Stimulated activated CD4-positive, alpha-beta T cell treated with anti-CD3 and anti-CD28 coated beads, Interleukin-15, amount 100 ng/mL, for 1 hour (primary cell): ENCODE measurements at regions not wholly inside any gene's neighbourhood (a gene's known extent, or its start where the extent isn't known, plus 50 kb on each side); places are given as distances from the start of the nearest gene placed in this dataset.
"Not testable (repeated sequence)": the region's sequence is repeated elsewhere in the genome, so short reads cannot be mapped to it uniquely, and the experiment has no call there.

Experiments
- DNase-seq, 2 donors: peaks; one replicate each; pipeline ENCODE4 v3.0.0-alpha.2; 2020; ENCODE audit warnings: low read depth in 1 of 2, low spot score in 1 of 2

DNA sequence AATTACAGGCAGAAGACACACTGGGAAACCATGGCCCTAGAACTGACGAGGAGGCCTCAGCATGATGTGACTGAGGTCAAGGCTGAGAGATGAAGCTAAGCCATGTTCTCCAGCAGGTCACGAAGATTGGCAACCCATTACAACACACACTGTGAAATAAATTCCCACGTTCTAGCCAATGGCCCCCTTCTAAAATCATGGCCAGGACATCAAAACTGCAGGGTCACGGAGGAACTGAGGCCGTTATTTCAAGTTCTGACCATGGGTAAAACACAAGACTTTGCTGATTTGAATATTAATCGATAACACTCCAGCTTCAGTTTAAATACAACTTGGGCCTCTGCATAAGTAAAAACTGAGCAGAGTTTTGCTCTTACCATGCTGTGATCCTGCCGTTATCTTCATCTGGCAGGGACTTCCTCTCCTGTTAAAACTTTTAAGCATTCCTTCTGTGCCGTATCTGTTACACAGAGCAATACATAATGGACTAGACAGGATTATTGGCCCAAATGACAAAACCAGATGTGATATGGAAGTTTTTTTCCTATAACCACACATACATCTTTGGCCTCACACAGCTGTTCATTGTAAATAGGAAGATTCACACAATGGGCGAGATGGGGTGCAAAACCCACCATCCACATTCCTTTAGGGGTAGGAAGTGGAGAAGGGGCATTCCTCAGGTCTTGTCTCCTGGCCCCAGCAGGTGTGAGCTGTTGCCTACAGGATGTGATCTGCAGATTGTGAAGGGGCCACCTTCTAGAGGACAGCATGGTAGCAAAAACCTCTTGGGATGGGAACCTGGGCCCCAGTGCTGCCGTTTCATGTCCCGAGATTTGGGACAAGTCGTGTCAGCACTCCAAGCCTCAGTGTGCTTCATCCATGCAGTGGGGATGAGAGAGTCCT is 207.4 kb downstream of the OPA1 start:
- DNase-seq = no peak

GRCh38 chr3:193801097-193801496 is 208.1 kb downstream of the OPA1 start:
- DNase-seq = no peak

GRCh38 chr3:193803288-193803687 is 210.3 kb downstream of the OPA1 start:
- DNase-seq = no peak

DNA sequence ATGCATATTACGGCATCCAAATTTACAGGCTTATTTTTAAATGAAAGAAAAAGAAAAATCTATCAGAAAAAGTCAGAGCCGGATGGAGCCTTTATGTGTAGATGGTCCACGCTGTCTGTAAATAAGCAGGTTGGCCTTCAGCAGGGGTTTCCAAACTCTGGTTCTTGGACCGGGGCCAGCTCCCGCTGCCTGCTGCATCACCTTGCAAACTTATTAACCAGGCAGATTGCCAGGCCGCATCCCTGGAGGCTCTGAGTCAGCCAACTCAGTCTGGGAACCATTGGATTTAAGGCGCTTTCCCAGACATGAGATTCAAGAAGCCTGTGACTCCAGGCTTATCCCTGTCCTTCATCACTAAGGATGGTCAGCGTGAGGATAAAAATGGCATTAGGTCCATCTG is 212.4 kb downstream of the OPA1 start:
- DNase-seq = no peak

DNA sequence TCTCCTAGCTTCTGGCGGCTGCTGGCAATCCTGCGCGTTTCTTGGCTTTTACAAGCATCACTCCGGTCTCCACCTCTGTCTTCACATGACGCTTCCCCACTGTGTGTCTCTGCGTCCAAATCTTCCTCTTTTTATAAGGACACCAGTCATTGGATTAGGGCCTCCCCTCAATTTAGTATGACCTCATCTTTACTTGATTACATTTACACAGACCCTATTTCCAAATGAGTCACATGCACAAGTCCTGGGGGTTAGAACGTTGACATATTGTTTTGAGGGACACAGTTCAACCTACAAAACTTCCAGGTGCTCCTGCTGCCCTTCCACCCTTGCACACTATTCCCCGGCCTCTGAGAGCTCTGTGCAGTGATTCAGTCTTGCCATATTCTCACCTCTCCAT is 215.3 kb downstream of the OPA1 start:
- no peak for DNase-seq

DNA sequence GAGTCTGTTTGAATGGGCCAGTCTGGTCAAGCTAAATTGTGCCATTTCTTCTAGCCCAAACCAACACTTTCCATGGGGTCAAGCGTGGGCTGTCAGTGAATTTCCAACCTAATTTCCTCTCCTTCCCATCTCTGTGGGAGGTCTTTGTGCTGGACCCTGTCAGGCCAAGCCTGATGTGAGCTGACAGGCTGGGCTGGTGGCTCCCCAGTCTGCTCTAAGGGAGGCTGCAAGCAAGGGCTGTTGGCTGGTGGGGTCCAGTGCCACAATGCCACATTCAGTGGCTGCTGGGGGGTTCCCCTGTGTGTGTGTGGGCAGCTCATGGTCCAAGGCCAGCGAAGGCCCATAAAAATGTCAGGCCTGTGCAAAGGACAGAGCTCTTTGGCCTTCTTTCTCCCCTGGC is 216.1 kb downstream of the OPA1 start:
- no peak for DNase-seq

DNA sequence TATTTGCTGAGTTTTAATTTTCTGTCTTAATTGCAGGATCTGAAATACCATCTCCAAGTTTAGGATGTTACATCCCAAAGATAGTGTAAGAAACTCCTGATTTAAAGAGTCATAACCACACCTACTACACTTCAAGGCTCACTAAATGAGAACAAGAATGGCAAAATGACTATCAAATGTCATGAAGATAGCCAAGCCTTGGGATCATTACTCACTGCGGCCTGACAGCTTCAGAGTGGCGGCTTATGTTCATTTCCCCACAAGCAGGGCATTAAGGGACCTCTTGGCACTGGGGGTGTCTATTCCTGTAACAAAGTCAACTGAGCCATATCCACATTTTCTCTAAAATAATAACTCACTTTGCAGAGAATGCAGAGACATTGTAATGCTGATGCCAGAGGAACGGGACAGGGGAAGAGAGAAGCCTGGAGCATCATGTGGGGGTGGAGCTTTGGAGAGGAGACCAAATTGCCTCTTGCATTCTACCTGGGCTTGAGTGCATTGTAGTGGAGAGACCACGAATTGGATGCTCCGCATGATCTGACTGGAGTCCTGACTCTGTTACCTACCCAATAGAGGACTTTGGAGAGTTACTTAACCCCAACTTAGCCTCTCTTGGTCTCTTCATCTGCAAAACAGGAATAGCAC is 219.2 kb downstream of the OPA1 start:
- no peak for DNase-seq

DNA sequence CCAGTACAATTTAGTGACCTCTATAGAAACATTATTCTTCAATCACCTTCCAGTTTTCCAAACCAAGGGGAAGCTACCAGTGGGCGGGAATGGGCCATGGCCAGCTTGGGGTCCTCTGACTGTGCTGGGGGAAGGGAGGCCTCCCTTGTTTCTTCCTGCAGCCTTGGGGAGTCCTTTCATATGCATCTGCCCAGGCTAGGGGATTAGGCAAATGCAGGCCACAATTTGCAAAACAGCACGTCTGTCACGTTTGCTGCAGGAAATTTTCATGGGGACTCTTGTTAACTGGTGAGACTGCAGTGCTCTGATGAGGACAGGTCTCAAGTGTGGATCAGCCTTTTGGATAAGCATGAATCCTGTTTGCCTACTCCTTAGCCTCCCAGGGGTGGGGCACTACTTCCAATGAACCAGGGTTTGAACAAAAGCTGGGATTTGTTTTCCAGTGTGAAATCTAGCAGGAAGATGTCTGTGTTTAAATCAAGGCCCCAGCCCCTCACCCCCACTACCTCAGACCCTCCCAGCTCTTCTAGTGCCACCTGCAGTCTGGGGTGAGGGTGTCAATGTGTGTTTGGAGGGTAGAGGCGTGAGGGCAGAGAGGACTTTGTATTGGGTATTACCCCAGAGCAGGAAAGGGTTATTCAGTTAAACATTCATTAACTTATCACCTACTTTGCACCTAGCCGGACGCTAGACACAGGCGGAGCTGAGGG is 219.9 kb downstream of the OPA1 start:
- no peak for DNase-seq

GRCh38 chr3:193813501-193813830 is 220.5 kb downstream of the OPA1 start:
- DNase-seq = no peak

- DNase-seq = no peak
These were observed 221.3 kb downstream of the OPA1 start for GRCh38 chr3:193814166-193814892.

GRCh38 chr3:193815246-193816027 is 222.4 kb downstream of the OPA1 start:
- no peak for DNase-seq

- DNase-seq = no peak
These were observed 223.0 kb downstream of the OPA1 start for GRCh38 chr3:193816028-193816395.

DNA sequence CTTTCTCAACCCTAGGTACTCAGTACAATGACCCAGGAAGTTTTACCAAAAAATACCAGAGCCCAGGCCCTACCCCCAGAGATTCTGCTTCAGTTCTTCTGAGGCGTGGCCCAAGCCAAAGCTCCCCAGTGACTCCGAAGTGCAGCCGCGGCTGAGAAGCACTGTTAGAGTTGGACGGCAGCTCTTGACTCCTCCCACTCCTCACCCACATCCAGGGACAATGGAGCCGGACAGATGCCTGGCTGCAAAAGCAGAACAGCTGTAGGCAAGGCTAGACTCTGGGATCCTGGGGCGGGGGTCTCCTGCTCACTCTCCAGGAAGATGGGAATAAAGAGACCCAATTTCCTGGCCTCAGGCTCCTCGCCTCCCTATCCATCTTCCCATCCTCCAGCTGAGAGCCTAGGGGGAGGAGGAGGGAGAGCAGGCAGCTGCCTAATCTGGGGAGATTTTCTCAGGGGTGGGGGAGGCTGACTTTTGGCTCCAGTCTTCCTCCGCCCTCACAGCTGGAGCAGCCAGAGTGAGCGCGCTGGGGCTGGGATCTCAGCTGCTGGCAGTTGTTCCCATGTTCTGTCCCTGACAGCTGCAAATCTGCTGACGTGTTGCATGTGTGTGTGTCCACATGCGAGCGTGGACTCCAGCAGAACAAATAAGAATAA is 223.8 kb downstream of the OPA1 start:
- no peak for DNase-seq

DNA sequence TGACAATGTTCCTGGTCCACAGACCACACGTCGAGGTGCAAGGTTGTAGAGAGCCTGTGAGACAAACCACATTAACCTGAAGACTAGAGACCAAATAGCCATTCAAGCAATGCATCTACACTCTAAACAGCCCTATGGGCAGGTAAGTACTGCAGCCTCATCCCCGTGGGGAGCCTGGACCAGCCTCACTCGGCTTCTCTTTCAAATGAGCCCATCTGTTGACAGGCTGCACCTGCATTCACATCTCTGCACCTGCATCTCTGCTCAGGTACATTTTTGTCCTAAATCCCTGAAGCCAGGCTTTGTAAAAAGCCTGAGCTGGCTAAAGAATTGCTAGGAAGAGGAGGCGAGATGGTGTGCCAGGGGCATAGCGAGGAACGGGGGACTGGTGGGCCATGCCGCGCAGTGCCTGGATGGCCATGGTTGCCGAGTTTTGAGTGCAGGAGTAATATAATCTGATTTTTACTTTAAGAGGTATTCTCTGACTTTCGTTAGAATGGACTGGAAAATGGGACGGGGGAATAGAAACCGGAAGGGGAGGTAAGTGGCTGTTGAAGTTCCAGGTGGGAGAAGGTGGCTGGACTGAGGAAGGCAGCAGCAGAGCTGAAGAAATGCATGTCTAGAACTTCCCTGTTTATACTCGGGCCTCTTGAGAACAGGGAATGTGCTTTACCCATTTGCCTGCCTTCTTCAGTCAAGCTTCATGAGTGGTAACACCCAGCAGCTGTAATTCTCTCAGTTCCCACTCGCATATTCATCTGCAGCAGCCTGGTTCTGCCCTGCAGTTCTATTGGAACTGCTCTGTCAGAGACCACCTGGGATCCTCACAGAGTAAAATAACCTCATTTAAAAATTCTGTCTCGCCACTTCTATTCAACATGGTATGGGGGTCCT is 226.4 kb downstream of the OPA1 start:
- DNase-seq = no peak

DNA sequence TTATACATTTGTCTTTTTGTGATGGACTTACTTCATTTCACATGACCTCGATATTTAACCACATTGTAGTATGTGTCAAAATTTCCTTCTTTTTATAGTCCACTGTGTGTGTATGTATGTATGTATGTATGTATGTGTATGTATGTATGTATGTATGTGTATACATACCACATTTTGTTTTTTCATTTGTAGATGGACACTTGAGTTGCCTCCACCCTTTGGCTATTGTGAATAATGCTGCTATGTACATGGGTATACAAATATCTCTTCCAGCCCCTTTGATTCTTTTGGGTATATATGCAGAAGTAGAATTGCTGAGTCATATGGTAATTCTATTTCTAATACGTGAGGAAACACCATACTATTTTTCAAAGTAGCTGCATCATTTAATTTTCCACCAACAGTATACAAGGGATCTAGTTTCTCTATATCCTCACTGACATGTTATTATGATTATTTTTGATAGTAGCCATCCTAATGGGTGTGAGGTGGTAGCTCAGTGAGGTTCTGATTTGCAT is 228.2 kb downstream of the OPA1 start:
- DNase-seq = no peak

GRCh38 chr3:193822492-193823212 is 229.6 kb downstream of the OPA1 start:
- no peak for DNase-seq

- not testable (repeated sequence) for DNase-seq
These were observed 230.2 kb downstream of the OPA1 start for GRCh38 chr3:193823213-193823605.

DNA sequence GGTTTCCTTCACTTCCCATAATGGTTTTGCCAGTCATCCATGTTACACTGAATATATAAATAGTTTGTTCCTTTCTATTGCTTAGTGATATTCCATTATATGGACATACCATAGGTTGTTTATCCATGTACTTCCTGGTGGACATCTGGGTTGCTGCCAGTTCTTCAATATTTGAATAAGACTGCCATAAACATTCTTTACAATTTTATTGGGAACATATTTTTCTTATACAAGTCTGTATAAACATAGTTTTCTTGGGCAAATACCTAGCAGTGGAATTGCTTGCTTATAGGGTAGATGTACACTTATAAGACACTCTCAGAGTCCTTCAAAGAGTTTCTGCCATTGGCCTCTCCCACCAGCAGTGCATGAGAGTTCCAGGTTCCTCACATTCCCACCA is 231.4 kb downstream of the OPA1 start:
- DNase-seq = no peak
